NCI-H510A treated with DMSO at 0.1 percent for 48 hours (cell line): ENCODE measurements at regions not wholly inside any gene's neighbourhood (a gene's known extent, or its start where the extent isn't known, plus 50 kb on each side); places are given as distances from the start of the nearest gene placed in this dataset.

Source experiments
- DNase-seq: peaks from one replicate; lab custom pipeline; 2025; lab: John Stamatoyannopoulos, UW

DNA sequence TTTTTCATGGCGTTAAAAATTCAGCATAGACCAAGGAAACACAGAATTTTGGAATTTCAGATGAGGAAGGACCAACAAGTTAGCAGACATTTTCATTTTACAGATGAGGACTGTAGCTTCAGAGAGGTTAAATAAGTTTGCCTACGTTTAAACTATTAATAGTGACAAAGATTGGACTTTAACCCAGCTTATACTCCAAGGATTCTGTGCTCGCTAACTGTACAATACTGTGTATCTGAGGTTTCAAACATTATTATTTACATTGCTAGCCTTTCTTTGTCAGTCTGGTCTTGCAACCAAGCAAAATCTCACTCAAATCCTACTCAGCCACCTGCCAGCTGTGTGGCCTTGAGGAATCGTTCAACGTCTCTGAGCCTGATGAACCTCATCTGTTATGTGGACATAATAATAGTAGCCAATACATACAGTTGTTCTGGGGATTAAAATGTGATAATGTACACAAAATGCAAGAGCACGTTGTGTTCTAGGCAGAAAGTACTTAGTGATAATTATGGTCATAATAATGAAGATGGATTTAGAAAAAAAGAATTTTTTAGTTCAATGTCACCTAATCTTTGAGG, 462.4 kb upstream of the TRIB2 start:
- DNase-seq: no peak

DNA sequence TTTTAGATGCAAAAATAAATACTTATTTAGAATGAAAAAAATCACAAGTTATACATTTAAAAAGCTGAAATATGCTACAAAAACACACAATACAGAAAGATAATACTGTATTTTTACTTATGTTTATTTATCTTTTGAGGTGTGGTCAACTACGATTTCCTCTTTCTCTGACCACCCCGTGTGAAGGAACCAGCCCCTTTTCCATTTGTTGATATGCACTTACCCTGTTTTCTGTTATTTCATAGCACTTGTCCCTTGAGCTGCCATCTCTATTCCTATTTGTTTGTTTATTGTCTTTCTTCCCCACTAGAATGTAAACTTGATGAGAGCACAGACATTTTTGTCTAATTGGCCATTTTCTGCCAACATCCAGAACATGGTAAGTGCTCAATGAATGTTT, 460.5 kb upstream of the TRIB2 start:
- no peak for DNase-seq

DNA sequence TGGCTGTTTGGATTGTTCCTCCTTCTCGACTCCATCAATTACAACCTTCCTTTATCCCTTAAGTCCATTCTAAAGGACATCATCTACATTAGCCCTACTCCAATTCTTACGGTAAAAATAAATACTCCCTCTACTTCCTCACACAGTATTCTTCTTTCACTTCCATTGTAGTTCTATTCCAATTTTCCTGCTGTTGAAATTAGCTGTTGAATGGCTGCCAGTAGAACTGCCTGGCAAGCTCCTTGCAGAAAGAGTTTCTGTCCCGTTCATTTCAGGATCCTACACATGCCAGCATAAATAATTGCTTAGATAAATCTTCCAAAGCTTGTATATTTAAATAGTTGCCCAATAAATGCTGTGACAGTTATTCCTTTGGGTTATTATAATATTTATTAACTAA, 459.3 kb upstream of the TRIB2 start:
- no peak for DNase-seq

DNA sequence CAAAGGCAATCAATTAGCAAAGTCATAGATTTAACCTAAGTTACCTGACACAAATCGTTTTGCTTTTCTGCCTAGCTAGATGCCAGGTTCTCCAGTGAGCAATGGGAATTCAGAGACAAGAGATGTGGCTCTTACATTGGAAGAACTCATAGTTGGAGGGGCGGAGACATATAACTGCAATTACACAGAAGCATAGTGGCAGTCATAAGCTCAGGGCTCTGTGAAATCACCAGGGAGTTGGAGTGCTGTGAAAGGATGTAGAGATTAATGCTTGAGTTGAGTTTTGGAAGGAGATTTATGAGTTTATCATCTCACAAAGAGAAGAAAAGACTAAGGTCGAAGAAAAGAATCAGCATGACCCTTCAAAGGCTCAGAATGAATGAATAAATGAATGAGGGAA, 457.2 kb upstream of the TRIB2 start:
- DNase-seq: peak; percentile 3

DNA sequence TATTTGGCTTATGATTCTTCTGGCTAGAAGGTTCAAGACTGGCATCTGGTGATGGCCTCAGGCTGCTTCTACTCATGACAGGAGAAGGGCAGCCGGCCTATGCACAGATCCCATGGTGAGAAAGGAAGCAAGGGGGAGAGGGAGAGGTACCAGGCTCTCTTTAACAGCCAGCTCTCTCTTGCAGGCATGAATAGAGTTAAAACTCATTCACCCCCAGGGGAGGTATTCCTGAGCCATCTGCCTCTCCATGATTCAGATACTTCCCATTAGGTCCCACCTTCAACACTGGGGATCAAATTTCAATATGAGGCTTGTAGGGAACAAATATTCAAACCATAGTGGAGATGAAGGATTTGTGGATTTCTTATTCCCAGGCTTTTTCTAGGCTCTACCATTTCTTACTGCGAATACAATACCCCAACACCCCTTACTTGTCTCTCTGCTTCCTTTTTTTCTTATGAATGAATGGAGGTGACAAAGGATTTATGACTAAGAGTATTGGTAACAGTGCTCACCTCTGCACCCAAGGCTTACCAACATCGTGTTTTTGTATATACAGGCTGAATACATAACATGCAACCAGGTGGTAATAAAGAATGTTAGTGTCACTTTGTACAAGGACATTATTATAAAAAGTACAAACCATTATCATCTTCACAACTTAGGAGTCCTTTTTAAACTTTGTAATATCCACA, 454.6 kb upstream of the TRIB2 start:
- peak; percentile 70 for DNase-seq

DNA sequence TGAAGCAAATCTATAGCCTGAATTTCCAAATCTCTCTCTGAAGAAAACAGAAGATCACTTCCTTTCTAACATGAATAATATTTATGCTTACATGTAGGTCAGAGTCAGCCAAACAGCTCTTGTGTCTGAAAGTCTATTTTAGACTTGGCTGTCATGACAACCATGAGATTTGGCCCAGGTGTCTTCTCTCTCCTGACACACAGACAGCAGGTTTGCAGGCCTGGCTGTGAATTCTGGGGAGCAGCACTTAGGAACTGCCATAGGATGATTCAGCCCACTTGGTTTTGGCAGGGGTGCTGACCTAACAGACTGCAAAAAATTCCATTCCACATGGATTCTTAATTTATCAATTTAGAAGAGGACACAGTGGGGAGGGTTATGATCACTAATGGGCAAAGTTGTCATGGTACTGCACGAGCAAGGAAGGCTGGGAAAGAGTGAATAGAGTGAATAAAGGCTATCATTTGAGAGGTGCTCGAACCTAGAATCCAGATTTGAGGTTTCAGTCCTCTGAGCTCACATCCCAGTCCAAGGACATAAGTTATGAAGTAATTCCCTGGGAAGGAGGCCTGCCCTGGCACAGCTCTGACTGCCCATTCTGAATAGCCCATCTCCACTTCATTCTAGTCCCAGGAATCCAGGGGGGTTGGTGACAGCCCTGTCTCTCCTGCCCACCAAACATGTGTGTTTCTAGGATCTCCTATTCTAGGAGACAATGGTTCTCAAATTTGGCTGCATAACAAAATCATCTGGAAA, 453.9 kb upstream of the TRIB2 start:
- DNase-seq: peak; percentile 46

DNA sequence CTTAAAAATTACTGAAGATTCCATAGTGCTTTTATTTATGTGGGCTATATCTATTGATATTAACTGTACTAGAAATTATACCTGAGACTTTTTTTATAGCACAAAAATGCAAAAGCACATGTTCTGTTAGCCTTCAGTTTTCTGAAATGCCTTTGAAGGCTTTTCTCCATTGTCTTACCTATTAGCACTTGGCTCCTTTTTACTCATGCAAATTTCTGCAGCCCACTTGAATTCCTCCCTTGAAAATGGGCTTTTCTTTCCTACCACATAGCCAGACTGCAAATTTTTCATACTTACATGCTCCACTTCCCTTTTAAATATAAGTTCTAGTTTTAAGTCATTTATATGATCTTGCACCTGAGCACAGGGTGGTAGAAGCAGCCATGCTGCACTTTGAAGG, 453.0 kb upstream of the TRIB2 start:
- no peak for DNase-seq

DNA sequence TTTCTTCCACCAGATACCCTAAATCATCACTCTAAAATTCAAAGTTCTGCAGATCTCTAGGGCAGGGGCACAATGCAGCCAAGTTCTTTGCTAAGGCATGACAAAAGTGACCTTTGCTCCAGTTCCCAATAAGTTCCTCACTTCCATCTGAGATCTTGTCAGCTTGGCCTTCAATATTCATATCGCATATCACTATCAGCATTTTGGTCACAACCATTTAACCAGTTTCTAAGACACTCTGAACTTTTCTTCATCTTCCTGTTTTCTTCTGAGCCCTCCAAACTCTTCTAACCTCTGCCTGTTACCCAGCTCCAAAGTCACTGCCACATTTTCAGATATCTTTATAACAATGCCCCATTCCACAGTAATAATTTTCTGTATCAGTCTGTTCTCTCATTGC, 452.6 kb upstream of the TRIB2 start:
- DNase-seq: no peak

DNA sequence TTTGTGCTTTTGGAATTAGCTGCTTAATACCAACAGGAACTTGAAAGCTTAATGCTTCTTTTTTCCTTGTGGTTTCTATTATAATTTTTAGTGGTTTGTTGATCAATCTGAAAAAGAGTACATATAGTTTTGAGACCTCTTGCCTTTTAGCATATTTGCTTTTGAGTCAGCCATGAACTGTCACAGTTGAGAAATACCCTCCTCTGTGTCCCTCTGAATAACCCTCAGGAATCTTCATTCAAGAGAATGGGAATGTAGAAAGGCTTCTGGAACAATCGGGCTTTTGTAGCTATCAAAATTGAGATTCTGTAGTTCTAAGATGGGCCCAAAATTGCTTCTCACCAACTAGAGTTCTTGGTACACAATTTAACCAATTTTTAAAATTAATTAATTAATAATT, 451.1 kb upstream of the TRIB2 start:
- no peak for DNase-seq

DNA sequence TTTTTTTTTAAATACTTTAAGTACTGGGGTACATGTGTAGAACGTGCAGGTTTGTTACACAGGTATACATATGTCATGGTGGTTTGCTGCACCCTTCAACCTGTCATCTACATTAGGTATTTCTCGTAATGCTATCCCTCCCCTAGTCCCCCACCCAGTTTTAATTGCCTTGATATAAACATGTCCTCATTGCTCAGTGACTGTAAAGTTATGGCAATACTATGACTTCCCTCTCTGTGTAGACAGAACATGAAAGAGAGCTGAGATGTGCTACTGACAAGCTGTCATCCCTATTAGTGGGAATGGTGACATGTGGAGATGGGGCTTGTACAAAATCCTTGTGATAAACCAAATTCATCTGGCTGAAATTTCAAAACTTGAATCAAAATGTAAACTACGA, 449.7 kb upstream of the TRIB2 start:
- no peak for DNase-seq

DNA sequence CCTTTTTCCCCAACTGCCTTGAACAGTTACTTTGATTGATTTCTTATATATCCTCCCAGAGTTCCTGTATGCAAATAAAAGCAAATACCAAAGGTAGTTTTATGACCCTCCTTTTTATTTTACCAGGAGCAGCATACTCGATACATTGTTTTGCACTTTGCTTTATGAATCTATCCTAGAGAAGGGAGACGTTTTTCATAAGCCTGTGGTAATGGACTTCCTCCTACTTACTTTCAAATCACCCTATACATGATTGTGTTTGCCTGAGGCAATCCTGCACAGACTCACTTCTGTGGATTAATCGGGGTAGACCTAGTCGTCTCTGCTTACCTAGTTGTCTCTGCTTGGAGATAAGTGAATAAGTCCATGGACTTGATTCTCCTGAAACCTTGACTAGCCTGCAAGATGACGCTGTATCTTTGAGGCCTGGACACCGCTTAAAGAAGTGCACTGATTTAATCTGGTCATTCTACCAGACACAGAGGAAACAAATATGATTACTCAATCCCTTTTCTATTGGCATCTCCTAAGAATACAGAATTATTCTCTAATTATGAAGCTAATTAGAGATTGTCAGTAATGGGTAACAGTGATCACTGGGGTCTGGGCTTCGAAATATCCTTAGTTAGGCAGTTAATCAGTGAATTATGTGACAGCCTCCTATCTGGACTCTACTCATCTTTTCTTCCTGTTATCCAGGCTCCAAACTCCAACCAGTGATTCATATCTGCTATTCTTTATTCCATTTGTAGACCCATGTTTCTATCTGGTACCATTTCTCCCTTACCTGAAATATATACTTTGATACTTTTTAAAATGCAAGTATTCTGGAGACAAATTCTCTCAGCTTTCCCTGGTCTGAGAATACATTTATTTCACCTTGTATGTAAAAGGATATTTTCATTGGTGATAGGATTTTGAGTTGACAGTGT, 447.4 kb upstream of the TRIB2 start:
- DNase-seq: no peak

DNA sequence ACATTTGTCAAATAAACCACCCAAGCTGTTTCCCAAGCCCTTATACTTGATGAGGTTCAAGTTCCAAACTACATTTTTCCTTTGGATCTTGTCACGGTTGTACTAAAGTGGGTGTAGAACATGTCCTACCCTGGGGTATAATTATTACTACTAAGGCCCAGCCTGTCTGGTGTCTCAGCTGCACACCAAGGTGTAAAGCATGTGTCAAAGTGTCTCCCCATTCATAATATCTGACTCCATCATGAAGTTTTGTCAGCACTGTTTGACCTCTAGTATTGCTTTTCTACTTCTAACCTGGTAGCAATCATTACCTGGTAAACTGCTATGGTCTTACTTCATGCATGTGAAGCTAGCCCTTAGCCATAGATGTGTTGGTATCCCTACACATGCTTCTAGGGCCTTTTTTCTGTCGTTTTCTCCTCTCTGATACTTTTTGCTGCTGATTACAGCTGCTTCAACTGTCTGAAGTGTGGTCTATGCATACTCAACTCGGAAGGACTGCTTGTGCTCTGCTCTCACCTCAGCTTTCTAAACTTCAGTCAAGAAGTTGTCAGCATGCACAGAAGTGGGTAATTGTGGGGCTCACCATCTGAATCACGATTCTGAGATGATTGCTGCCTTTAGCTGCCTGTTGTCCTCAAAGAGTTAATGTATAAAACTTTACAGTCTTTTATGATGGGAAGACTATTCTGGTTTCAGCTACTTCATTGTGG, 445.7 kb upstream of the TRIB2 start:
- DNase-seq: no peak

DNA sequence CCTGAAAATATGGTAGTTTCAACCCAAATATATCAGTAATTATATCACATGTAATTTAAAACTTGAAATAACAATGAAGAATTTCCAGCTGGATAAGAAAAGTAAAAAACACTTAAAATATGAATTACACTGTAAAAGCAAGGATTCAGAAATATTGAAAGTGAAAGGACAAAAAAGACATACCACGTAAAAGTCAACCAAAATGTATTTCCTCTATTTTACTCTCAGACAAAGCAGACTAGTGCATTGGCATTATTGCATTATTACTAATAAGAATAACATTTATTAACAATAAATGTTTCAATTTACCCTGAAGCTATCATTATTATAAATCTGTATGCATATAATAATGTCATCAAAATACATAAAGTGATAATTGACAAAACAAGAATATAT, 445.1 kb upstream of the TRIB2 start:
- DNase-seq: no peak

DNA sequence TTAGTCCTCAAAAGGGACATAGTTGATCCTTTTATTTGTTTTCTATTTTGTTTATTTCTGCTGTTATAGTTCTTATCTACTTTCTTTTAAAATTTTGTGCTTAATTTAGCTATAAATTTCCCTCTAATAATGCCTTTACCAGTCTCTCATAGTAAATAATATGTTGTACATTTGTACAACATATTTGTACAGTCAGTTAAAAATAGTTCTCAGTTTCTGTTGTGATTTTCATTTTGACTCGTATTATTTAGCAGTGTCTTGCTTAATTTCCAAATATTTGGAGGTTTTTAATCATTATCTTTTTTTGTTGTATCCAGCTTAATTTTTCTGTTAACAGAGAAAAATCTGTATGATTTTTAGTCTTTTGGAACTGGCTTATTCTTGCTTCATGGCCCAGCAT, 443.6 kb upstream of the TRIB2 start:
- no peak for DNase-seq

DNA sequence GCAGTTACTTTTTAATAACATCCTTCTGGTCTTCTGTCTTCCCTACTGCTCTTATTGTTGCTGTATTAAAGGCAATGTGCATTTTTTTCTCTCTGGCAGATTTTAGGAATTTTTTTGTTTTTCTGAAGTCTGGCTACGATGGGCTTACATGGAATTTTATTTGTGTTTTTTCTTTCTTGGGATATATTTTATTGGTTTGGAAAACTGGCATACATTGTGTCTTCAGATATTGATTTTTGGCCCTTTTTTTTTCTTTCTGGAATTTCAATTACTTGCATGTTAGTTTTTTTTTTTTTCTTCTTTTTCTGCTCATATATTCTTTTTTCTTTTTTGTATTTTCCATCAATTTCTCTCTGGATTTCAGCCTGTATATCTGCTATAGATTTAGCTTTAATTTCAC, 442.1 kb upstream of the TRIB2 start:
- DNase-seq: no peak

DNA sequence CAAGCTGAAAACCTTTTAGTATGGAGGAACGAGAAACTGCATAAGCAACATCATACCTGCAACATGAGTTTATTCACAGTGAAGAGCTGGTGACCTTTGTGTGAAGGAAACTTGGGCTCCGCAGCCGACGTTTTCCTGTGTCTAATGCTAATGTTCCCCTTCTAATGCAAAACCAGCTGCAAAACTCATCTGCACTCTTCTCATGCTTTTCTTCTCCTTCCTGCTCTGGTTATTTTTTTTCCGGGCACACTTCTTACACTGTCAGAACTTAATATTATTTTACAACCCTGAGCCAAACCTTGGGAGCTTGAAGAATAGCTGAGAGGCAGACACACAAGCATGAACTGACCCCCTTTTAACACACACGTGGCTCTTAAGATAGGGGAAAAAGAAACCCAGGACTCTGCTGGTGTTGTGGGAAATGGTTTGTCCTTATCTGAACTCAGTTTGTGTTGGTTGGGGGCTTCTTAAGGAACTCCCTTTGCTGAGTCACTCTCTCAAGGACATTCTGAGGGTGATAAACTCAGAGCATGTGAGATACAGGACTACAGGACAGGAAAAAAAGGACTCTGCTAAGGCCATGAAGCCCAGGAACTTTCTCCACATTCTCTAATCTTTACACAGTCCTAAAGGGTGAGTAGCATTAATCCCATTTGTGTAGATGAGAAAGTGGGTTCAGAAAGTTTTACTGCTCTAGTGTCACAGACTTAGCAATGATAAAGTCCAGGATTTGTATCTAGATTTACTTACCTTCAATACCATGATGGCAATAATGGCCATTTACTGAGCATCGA, 439.3 kb upstream of the TRIB2 start:
- no peak for DNase-seq

DNA sequence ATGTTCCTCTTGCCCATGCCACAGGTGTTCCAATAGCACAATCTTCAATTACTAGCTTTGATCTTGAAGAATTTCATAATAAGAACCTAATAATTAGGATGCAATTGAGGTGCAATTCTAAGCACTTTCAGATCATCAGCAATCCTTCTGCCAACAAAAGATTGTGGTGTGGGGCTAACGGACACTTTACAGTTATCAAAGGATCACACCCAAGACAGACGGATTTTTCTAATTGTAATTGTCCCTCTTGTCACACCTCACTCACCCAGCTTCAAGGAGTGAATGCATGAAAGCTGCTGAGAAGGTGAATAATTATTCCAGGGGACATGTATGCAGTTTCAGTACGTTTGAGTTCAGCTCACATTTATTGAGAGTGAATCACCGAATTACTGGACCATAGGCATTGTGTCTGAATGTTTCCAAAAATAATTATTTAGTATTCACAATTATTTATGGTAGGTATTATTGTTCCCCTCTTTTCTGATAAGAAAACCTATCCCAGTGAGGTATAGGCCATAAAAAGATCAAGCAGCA, 438.5 kb upstream of the TRIB2 start:
- no peak for DNase-seq

DNA sequence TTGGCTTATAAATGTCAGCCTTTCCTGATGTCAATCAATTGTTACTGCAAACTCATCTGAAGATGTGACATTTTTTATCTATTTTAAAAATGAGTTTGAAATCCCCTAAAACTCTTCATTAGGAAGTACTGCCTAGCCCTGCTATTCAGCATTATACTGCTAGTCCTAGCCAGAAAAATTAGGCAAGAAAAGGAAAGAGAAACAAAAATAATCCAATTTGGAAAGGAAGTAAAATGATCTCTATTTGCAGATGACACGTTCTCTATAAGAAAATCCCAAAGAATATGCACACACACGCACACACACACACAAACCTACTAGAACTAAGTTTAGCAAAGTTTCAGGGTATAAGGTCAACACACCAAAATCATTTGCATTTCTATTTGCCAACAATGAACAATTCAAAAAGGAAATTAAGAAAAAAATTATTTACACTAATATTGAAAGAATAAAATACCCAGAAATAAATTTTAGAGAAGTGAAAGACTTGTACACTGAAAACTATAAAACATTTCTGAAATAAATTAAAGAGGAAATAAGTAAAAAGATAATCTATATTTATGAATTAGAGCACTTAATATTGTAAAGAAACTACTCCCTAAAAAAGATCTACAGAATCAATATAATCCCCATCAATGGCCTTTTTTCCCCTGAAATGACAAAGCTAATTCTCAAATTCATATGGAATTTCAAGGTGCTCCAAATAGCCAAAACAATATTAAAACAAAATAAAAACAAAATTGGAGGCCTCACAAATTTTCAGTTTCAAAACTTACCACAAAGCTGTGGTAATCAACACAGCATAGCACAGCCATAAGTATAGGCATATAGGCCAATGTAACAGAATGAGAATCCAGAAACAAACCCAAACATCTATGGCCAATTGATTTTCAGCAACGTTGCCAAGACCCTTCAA, 433.7 kb upstream of the TRIB2 start:
- DNase-seq: no peak

DNA sequence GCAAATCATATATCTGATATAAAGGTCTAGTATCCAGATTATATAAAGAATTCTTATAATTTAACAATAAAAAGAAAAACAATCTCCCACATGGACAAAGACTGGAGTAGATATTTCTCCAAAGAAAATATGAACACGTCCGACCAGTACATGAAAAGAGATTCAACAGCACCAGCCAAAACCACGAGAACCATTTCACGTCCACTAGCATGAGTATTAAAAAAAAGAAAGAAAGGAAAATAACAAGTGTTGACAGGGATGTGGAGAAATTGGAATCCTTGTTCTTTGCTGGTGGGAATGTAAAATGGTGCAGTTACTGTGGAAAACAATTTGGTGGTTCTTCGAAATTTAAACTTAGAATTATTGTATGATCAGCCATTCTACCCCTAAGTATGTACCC, 432.7 kb upstream of the TRIB2 start:
- DNase-seq: no peak

DNA sequence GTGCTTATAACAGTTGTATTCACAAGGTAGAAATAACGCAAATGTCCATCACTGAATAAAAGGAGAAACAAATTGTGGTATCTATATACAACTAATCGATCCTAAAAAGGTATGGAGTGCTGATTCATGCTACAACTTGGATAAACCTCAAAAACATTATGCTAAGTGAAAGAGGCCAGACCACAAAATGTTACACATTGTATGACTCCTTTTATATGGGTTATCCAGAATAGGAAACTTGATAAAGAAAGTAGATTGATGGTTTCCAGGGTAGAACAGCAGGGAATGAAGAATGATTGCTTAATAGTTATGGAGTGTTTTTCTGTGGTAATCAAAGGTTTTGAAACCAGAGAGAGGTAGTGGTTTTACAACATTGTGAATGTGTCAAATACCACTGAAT, 432.2 kb upstream of the TRIB2 start:
- DNase-seq: no peak
